ENCODE measurements at regions not wholly inside any gene's neighbourhood (a gene's known extent, or its start where the extent isn't known, plus 50 kb on each side); places are given as distances from the start of the nearest gene placed in this dataset.

GRCh38 chr4:65242156-65242846, 428.0 kb downstream of the EPHA5 start:
- no peak overlapping the region for H3K4me3 ChIP-seq (ENCODE audit: low read length)
- H3K4me1 Mint-ChIP-seq: no peaks in the 10 kb centered on the region
- H3K4me1 ChIP-seq (ENCODE audit: control insufficient read depth, insufficient read depth, low read length): no peaks in the 10 kb centered on the region
- no peak for DNase-seq
- no peak overlapping the region for H3K4me3 Mint-ChIP-seq
- intact Hi-C loops (cut with micrococcal nuclease): no loop called here
- no peaks in the 10 kb centered on the region for H3K36me3 ChIP-seq (ENCODE audit: control insufficient read depth, insufficient read depth, low read length)
- no peaks in the 10 kb centered on the region for H3K27me3 Mint-ChIP-seq (ENCODE audit: low read depth in 2 of 2)
- TF ChIP-seq CTCF (IDR thresholded peaks at IDR 0.05): no peak
- peaks cover 5 to 8% of the 10 kb centered on the region in 2 donors for H3K9me3 Mint-ChIP-seq
- H3K27ac Mint-ChIP-seq: no peak overlapping the region
- ATAC-seq: no peak
- peaks cover 9% of the 10 kb centered on the region for H3K9me3 ChIP-seq (ENCODE audit: control insufficient read depth, insufficient read depth, low read length)
- no peak overlapping the region for H3K27ac ChIP-seq (ENCODE audit: low read length)
- H3K27me3 ChIP-seq (ENCODE audit: control insufficient read depth, insufficient read depth, low read length): no peaks in the 10 kb centered on the region
- 88% methylated on average over 16 of the region's 16 CpGs for whole genome bisulfite sequencing (ENCODE audit: insufficient coverage)
- no peaks in the 10 kb centered on the region for H3K36me3 Mint-ChIP-seq

GRCh38 chr4:65241257-65241997, 428.9 kb downstream of the EPHA5 start:
- H3K27ac Mint-ChIP-seq: no peak overlapping the region
- Histone ChIP-seq H3K9me3 (ENCODE audit: control insufficient read depth, insufficient read depth, low read length) (peaks cover 9% of the 10 kb centered on the region), H3K27ac (ENCODE audit: low read length) (no peak overlapping the region), H3K4me1 (ENCODE audit: control insufficient read depth, insufficient read depth, low read length) (no peaks in the 10 kb centered on the region), H3K36me3 (ENCODE audit: control insufficient read depth, insufficient read depth, low read length) (no peaks in the 10 kb centered on the region), H3K4me3 (ENCODE audit: low read length) (no peak overlapping the region), H3K27me3 (ENCODE audit: control insufficient read depth, insufficient read depth, low read length) (no peaks in the 10 kb centered on the region)
- no peak for ATAC-seq
- H3K27me3 Mint-ChIP-seq (ENCODE audit: low read depth in 2 of 2): no peaks in the 10 kb centered on the region
- no peaks in the 10 kb centered on the region for H3K36me3 Mint-ChIP-seq
- no peak overlapping the region for H3K4me3 Mint-ChIP-seq
- WGBS (ENCODE audit: insufficient coverage): 92% methylated on average over 26 of the region's 26 CpGs
- H3K4me1 Mint-ChIP-seq: no peaks in the 10 kb centered on the region
- intact Hi-C loops (cut with micrococcal nuclease): no loop called here
- TF ChIP-seq CTCF (IDR thresholded peaks at IDR 0.05): no peak
- DNase-seq: no peak
- H3K9me3 Mint-ChIP-seq: peaks cover 7 to 11% of the 10 kb centered on the region in 2 donors

- ATAC-seq (no peak), DNase-seq (no peak)
- Mint-ChIP-seq H3K27me3 (ENCODE audit: low read depth in 2 of 2) (no peaks in the 10 kb centered on the region), H3K36me3 (no peaks in the 10 kb centered on the region), H3K27ac (no peak overlapping the region), H3K4me1 (no peaks in the 10 kb centered on the region), H3K4me3 (no peak overlapping the region), H3K9me3 (peaks cover 6 to 7% of the 10 kb centered on the region in 2 donors)
- Histone ChIP-seq H3K4me3 (ENCODE audit: low read length) (no peak overlapping the region), H3K36me3 (ENCODE audit: control insufficient read depth, insufficient read depth, low read length) (no peaks in the 10 kb centered on the region), H3K9me3 (ENCODE audit: control insufficient read depth, insufficient read depth, low read length) (no peaks in the 10 kb centered on the region), H3K27me3 (ENCODE audit: control insufficient read depth, insufficient read depth, low read length) (no peaks in the 10 kb centered on the region), H3K27ac (ENCODE audit: low read length) (no peak overlapping the region), H3K4me1 (ENCODE audit: control insufficient read depth, insufficient read depth, low read length) (no peaks in the 10 kb centered on the region)
- TF ChIP-seq CTCF (IDR thresholded peaks at IDR 0.05): no peak
- intact Hi-C loops (cut with micrococcal nuclease): no loop called here
- 97% methylated on average over 2 of the region's 2 CpGs for WGBS (ENCODE audit: insufficient coverage)
Measured at GRCh38 chr4:65234061-65234460, 436.2 kb downstream of the EPHA5 start.
